OCI-LY1 (cell line): ENCODE measurements at regions not wholly inside any gene's neighbourhood (a gene's known extent, or its start where the extent isn't known, plus 50 kb on each side); places are given as distances from the start of the nearest gene placed in this dataset.
"Not testable (repeated sequence)": the region's sequence is repeated elsewhere in the genome, so short reads cannot be mapped to it uniquely, and the experiment has no call there.

Experiments used
- EZH2 ChIP-seq: fragments of 200-600 bp; sonication (generic), shearing (Covaris generic); IDR thresholded peaks from 2 replicates; pipeline ENCODE4 v1.8.0; 2017; ENCODE audit warnings: borderline replicate concordance, mixed run types, mild to moderate bottlenecking, antibody characterized with exemption, low read length, moderate library complexity, mixed read lengths
- TF ChIP-seq, protein P1 (sequence below): fragments of 200-600 bp; sonication (generic), shearing (Covaris generic); IDR thresholded peaks from 2 replicates; pipeline ENCODE4 v1.5.1; 2017; ENCODE audit warnings: mild to moderate bottlenecking, antibody characterized with exemption, low read length, moderate library complexity, mixed read lengths

DNA sequence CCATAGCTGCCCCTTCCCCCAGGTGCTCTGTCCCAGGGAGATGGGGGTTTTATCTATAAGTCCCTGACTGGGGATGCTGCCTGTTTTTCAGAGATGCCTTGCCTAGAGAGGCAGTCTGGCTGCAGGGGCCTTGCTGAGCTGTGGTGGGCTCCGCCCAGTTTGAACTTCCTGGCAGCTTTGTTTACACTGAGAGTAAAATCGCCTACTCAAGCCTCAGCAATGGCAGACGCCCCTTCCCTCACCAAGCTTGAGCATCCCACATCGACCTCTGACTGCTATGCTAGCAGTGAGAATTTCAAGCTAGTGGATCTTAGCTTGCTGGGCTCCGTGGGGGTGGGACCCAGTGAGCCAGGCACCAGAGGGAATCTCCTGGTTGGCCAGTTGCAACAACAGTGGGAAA is 430.4 kb downstream of the CPS1 start:
- TF ChIP-seq, protein P1, sequence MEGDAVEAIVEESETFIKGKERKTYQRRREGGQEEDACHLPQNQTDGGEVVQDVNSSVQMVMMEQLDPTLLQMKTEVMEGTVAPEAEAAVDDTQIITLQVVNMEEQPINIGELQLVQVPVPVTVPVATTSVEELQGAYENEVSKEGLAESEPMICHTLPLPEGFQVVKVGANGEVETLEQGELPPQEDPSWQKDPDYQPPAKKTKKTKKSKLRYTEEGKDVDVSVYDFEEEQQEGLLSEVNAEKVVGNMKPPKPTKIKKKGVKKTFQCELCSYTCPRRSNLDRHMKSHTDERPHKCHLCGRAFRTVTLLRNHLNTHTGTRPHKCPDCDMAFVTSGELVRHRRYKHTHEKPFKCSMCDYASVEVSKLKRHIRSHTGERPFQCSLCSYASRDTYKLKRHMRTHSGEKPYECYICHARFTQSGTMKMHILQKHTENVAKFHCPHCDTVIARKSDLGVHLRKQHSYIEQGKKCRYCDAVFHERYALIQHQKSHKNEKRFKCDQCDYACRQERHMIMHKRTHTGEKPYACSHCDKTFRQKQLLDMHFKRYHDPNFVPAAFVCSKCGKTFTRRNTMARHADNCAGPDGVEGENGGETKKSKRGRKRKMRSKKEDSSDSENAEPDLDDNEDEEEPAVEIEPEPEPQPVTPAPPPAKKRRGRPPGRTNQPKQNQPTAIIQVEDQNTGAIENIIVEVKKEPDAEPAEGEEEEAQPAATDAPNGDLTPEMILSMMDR: not testable (repeated sequence)
- TF ChIP-seq EZH2: not testable (repeated sequence)
